ENCODE measurements at regions not wholly inside any gene's neighbourhood (a gene's known extent, or its start where the extent isn't known, plus 50 kb on each side); places are given as distances from the start of the nearest gene placed in this dataset.

GRCh38 chr4:134388351-134388750, 186.8 kb upstream of the PABPC4L start:
- FAIRE-seq (no peak), DNase-seq (ENCODE audit: low read depth) (no peak)
- H3K27me3 ChIP-seq (ENCODE audit: insufficient read depth, low read length): no peaks in the 10 kb centered on the region
- Mint-ChIP-seq H3K27ac (ENCODE audit: unreplicated experiment) (no peak overlapping the region), H3K4me3 (ENCODE audit: unreplicated experiment) (no peak overlapping the region), H3K36me3 (ENCODE audit: low read depth, unreplicated experiment) (no peaks in the 10 kb centered on the region), H3K27me3 (ENCODE audit: low read depth, unreplicated experiment) (no peaks in the 10 kb centered on the region), H3K9me3 (ENCODE audit: unreplicated experiment) (peaks cover 1% of the 10 kb centered on the region), H3K4me1 (ENCODE audit: low read depth, unreplicated experiment) (no peaks in the 10 kb centered on the region)
- H3K27ac ChIP-seq (ENCODE audit: low read depth, low read length): no peak overlapping the region
- H3K4me1 ChIP-seq (ENCODE audit: insufficient read depth, low read length): no peaks in the 10 kb centered on the region
- no peak overlapping the region for H2AFZ ChIP-seq (ENCODE audit: low read depth, low read length)
- H3K4me3 ChIP-seq (ENCODE audit: insufficient read depth, low read depth, low read length): no peak overlapping the region
- H3K79me2 ChIP-seq (ENCODE audit: insufficient read depth, low read length): no peaks in the 10 kb centered on the region
- no peak overlapping the region for H3K4me2 ChIP-seq (ENCODE audit: low read length)
- no peak for TF ChIP-seq EZH2 (IDR thresholded peaks at IDR 0.05; ENCODE audit: insufficient read depth, low read length)
- TF ChIP-seq, protein P1, sequence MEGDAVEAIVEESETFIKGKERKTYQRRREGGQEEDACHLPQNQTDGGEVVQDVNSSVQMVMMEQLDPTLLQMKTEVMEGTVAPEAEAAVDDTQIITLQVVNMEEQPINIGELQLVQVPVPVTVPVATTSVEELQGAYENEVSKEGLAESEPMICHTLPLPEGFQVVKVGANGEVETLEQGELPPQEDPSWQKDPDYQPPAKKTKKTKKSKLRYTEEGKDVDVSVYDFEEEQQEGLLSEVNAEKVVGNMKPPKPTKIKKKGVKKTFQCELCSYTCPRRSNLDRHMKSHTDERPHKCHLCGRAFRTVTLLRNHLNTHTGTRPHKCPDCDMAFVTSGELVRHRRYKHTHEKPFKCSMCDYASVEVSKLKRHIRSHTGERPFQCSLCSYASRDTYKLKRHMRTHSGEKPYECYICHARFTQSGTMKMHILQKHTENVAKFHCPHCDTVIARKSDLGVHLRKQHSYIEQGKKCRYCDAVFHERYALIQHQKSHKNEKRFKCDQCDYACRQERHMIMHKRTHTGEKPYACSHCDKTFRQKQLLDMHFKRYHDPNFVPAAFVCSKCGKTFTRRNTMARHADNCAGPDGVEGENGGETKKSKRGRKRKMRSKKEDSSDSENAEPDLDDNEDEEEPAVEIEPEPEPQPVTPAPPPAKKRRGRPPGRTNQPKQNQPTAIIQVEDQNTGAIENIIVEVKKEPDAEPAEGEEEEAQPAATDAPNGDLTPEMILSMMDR (IDR thresholded peaks at IDR 0.05; ENCODE audit: insufficient read depth, low read depth, low read length): no peak
- no peaks in the 10 kb centered on the region for H3K9me3 ChIP-seq (ENCODE audit: insufficient read depth, low read depth, low read length)
- H4K20me1 ChIP-seq (ENCODE audit: insufficient read depth, low read length): no peaks in the 10 kb centered on the region
- no peaks in the 10 kb centered on the region for H3K36me3 ChIP-seq (ENCODE audit: insufficient read depth, low read length)
- no peak overlapping the region for H3K9ac ChIP-seq (ENCODE audit: low read length)

- H3K4me1 Mint-ChIP-seq (ENCODE audit: low read depth, unreplicated experiment): no peaks in the 10 kb centered on the region
- no peaks in the 10 kb centered on the region for H3K9me3 ChIP-seq (ENCODE audit: insufficient read depth, low read depth, low read length)
- H3K36me3 Mint-ChIP-seq (ENCODE audit: low read depth, unreplicated experiment): no peaks in the 10 kb centered on the region
- no peaks in the 10 kb centered on the region for H3K79me2 ChIP-seq (ENCODE audit: insufficient read depth, low read length)
- FAIRE-seq: no peak
- no peaks in the 10 kb centered on the region for H3K4me1 ChIP-seq (ENCODE audit: insufficient read depth, low read length)
- no peak overlapping the region for H2AFZ ChIP-seq (ENCODE audit: low read depth, low read length)
- no peak overlapping the region for H3K4me3 ChIP-seq (ENCODE audit: insufficient read depth, low read depth, low read length)
- no peak overlapping the region for H3K4me2 ChIP-seq (ENCODE audit: low read length)
- H3K27ac ChIP-seq (ENCODE audit: low read depth, low read length): no peak overlapping the region
- H3K9ac ChIP-seq (ENCODE audit: low read length): no peak overlapping the region
- no peak overlapping the region for H3K27ac Mint-ChIP-seq (ENCODE audit: unreplicated experiment)
- H3K36me3 ChIP-seq (ENCODE audit: insufficient read depth, low read length): no peaks in the 10 kb centered on the region
- no peaks in the 10 kb centered on the region for H3K27me3 ChIP-seq (ENCODE audit: insufficient read depth, low read length)
- H4K20me1 ChIP-seq (ENCODE audit: insufficient read depth, low read length): no peaks in the 10 kb centered on the region
- H3K9me3 Mint-ChIP-seq (ENCODE audit: unreplicated experiment): peaks cover 1% of the 10 kb centered on the region
- no peaks in the 10 kb centered on the region for H3K27me3 Mint-ChIP-seq (ENCODE audit: low read depth, unreplicated experiment)
- no peak overlapping the region for H3K4me3 Mint-ChIP-seq (ENCODE audit: unreplicated experiment)
- TF ChIP-seq, protein P1 (IDR thresholded peaks at IDR 0.05; ENCODE audit: insufficient read depth, low read depth, low read length): no peak
- no peak for TF ChIP-seq EZH2 (IDR thresholded peaks at IDR 0.05; ENCODE audit: insufficient read depth, low read length)
- DNase-seq (ENCODE audit: low read depth): no peak
Observed at GRCh38 chr4:134382478-134383227, 181.1 kb upstream of the PABPC4L start.

- Mint-ChIP-seq H3K4me3 (ENCODE audit: unreplicated experiment) (no peak overlapping the region), H3K27me3 (ENCODE audit: low read depth, unreplicated experiment) (no peaks in the 10 kb centered on the region), H3K36me3 (ENCODE audit: low read depth, unreplicated experiment) (no peaks in the 10 kb centered on the region), H3K9me3 (ENCODE audit: unreplicated experiment) (no peaks in the 10 kb centered on the region), H3K27ac (ENCODE audit: unreplicated experiment) (no peak overlapping the region), H3K4me1 (ENCODE audit: low read depth, unreplicated experiment) (no peaks in the 10 kb centered on the region)
- Histone ChIP-seq H3K4me3 (ENCODE audit: insufficient read depth, low read depth, low read length) (no peak overlapping the region), H3K9ac (ENCODE audit: low read length) (no peak overlapping the region), H2AFZ (ENCODE audit: low read depth, low read length) (no peak overlapping the region), H3K4me1 (ENCODE audit: insufficient read depth, low read length) (no peaks in the 10 kb centered on the region), H3K4me2 (ENCODE audit: low read length) (no peak overlapping the region), H3K9me3 (ENCODE audit: insufficient read depth, low read depth, low read length) (no peaks in the 10 kb centered on the region), H3K36me3 (ENCODE audit: insufficient read depth, low read length) (no peaks in the 10 kb centered on the region), H3K27me3 (ENCODE audit: insufficient read depth, low read length) (no peaks in the 10 kb centered on the region), H4K20me1 (ENCODE audit: insufficient read depth, low read length) (no peaks in the 10 kb centered on the region), H3K79me2 (ENCODE audit: insufficient read depth, low read length) (no peaks in the 10 kb centered on the region), H3K27ac (ENCODE audit: low read depth, low read length) (no peak overlapping the region)
- DNase-seq (ENCODE audit: low read depth) (no peak), FAIRE-seq (no peak)
- TF ChIP-seq, protein P1 (IDR thresholded peaks at IDR 0.05; ENCODE audit: insufficient read depth, low read depth, low read length): no peak
- no peak for TF ChIP-seq EZH2 (IDR thresholded peaks at IDR 0.05; ENCODE audit: insufficient read depth, low read length)
Observed at GRCh38 chr4:134375775-134376174, 174.2 kb upstream of the PABPC4L start.

Data from astrocyte (in vitro differentiated cells and primary cell).